H1 (cell line): ENCODE measurements at regions not wholly inside any gene's neighbourhood (a gene's known extent, or its start where the extent isn't known, plus 50 kb on each side); places are given as distances from the start of the nearest gene placed in this dataset.

Experiments used
- CTCF ChIA-PET: fragments of 300-600 bp; sonication (Branson Sonifier 250); formaldehyde crosslinking; loops from one replicate; lab custom pipeline; 2021; ENCODE audit not compliant: partially characterized antibody; lab: Charles Lee
- POLR2A ChIA-PET: fragments of 300-600 bp; sonication (Branson Sonifier 250); formaldehyde crosslinking; loops from one replicate; lab custom pipeline; 2021; ENCODE audit warnings: inconsistent platforms; ENCODE audit not compliant: partially characterized antibody; lab: Charles Lee
- DNase-seq, 2 experiments: peaks; one replicate each; pipeline versions ENCODE4 v3.0.0 to v3.0.0-alpha.2; 2010 to 2022; ENCODE audit warnings: low spot score in 2 of 2, low read depth in 1 of 2, mixed read lengths in 1 of 2
- FAIRE-seq: peaks from 2 replicates; lab custom pipeline; 2011; peaks lifted over from hg19 to GRCh38; lab: Jason Lieb, UNC
- H2AFZ ChIP-seq: 2 replicates; pipeline ENCODE4 v1.8.1; 2012; ENCODE audit warnings: low read length, inconsistent platforms
- H2AK5ac ChIP-seq: 2 replicates; pipeline ENCODE4 v1.6.1; 2013; ENCODE audit warnings: low read depth, low read length
- H2BK120ac ChIP-seq: replicated peaks from 2 replicates; pipeline ENCODE3; 2013; ENCODE audit warnings: low read depth, low read length, inconsistent platforms
- H2BK12ac ChIP-seq: 2 replicates; pipeline ENCODE4 v1.6.1; 2013; ENCODE audit warnings: low read depth, low read length
- H2BK15ac ChIP-seq: 2 replicates; pipeline ENCODE4 v1.6.1; 2013; ENCODE audit warnings: low read length
- H2BK20ac ChIP-seq: 2 replicates; pipeline ENCODE4 v1.6.1; 2013; ENCODE audit warnings: low read length
- H2BK5ac ChIP-seq: 2 replicates; pipeline ENCODE4 v1.6.1; 2013; ENCODE audit warnings: low read depth, low read length
- H3K14ac ChIP-seq: 2 replicates; pipeline ENCODE4 v1.6.1; 2013; ENCODE audit warnings: inconsistent platforms; ENCODE audit not compliant: insufficient read length
- H3K18ac ChIP-seq: 2 replicates; pipeline ENCODE4 v1.6.1; 2013; ENCODE audit warnings: low read length; ENCODE audit errors: extremely low read depth
- H3K23ac ChIP-seq: 2 replicates; pipeline ENCODE4 v1.6.1; 2013; ENCODE audit warnings: inconsistent platforms; ENCODE audit not compliant: insufficient read length
- H3K23me2 ChIP-seq: 2 replicates; pipeline ENCODE4 v1.6.1; 2013; ENCODE audit warnings: low read depth, low read length
- H3K27ac ChIP-seq: 2 replicates; pipeline ENCODE4 v1.6.1; 2011; ENCODE audit warnings: low read depth, low read length, inconsistent platforms
- H3K27me3 ChIP-seq, 4 experiments: replicated peaks in 1 of 4; 1 replicate in 1 of 4; 2 replicates in 3 of 4; pipeline versions ENCODE4 v1.6.1 to v1.8.1; 2011 to 2013; ENCODE audit warnings: low read length in 3 of 4, mild to moderate bottlenecking in 3 of 4, inconsistent platforms in 2 of 4, mixed read lengths in 2 of 4, moderate library complexity in 1 of 4; ENCODE audit not compliant: control insufficient read depth in 3 of 4, insufficient read depth in 3 of 4; ENCODE audit errors: extremely low read depth in 1 of 4
- H3K36me3 ChIP-seq, 4 experiments: 2 replicates each; pipeline versions ENCODE4 v1.6.1 to v1.8.1; 2011 to 2013; ENCODE audit warnings: mild to moderate bottlenecking in 4 of 4, low read length in 3 of 4, moderate library complexity in 2 of 4, control low read depth in 1 of 4, inconsistent platforms in 1 of 4; ENCODE audit not compliant: insufficient read depth in 4 of 4, control insufficient read depth in 2 of 4
- H3K4ac ChIP-seq: replicated peaks from 2 replicates; pipeline ENCODE3; 2013; ENCODE audit warnings: low read length, low read depth, mixed read lengths, inconsistent platforms; ENCODE audit not compliant: insufficient read length
- H3K4me1 ChIP-seq, 4 experiments: replicated peaks in 1 of 4; 1 replicate in 1 of 4; 2 replicates in 3 of 4; pipeline versions ENCODE4 v1.6.1 to v1.8.1; 2011 to 2013; ENCODE audit warnings: low read length in 3 of 4, inconsistent platforms in 2 of 4, mixed read lengths in 1 of 4; ENCODE audit not compliant: insufficient read depth in 4 of 4, control insufficient read depth in 3 of 4
- H3K4me2 ChIP-seq, 2 experiments: 2 replicates each; pipeline versions ENCODE4 v1.6.1 to v1.8.1; 2011 to 2013; ENCODE audit warnings: low read depth in 2 of 2, low read length in 2 of 2, control low read depth in 1 of 2, inconsistent platforms in 1 of 2, mild to moderate bottlenecking in 1 of 2; ENCODE audit not compliant: insufficient read depth in 1 of 2
- H3K4me3 ChIP-seq, 4 experiments: fragments of 200-600, 300-600 bp in 1 of 4; sonication (generic), shearing (Covaris generic), sonication (Bioruptor Twin) in 1 of 4; 2 replicates each; pipeline versions ENCODE4 v1.5.1 to v1.8.1; 2011 to 2016; ENCODE audit warnings: low read length in 4 of 4, low read depth in 3 of 4, control low read depth in 2 of 4, inconsistent platforms in 2 of 4, mild to moderate bottlenecking in 2 of 4, mixed read lengths in 1 of 4, moderate library complexity in 1 of 4; ENCODE audit not compliant: insufficient read depth in 2 of 4; ENCODE audit errors: extremely low read depth in 1 of 4
- H3K56ac ChIP-seq: replicated peaks from 2 replicates; pipeline ENCODE3; 2013; ENCODE audit warnings: low read depth, mild to moderate bottlenecking, mixed read lengths, low read length, inconsistent platforms; ENCODE audit not compliant: insufficient read length
- H3K79me1 ChIP-seq: 2 replicates; pipeline ENCODE4 v1.6.1; 2013; ENCODE audit warnings: low read depth, low read length, control low read depth
- H3K79me2 ChIP-seq, 2 experiments: 2 replicates each; pipeline versions ENCODE4 v1.6.1 to v1.8.1; 2012 to 2013; ENCODE audit warnings: low read length in 2 of 2, mild to moderate bottlenecking in 2 of 2, inconsistent platforms in 1 of 2; ENCODE audit not compliant: insufficient read depth in 2 of 2, control insufficient read depth in 1 of 2
- H3K9ac ChIP-seq, 4 experiments: replicated peaks in 1 of 4; 1 replicate in 1 of 4; 2 replicates in 3 of 4; pipeline versions ENCODE4 v1.6.1 to v1.8.1; 2011 to 2013; ENCODE audit warnings: low read depth in 3 of 4, low read length in 3 of 4, control low read depth in 2 of 4, mild to moderate bottlenecking in 2 of 4, moderate library complexity in 2 of 4, inconsistent platforms in 1 of 4; ENCODE audit errors: extremely low read depth in 1 of 4
- H3K9me3 ChIP-seq, 2 experiments: 2 replicates each; pipeline versions ENCODE4 v1.6.1 to v1.8.1; 2012 to 2013; ENCODE audit warnings: mild to moderate bottlenecking in 2 of 2, moderate library complexity in 2 of 2, control low read depth in 1 of 2, inconsistent platforms in 1 of 2, low read depth in 1 of 2, low read length in 1 of 2, mixed read lengths in 1 of 2; ENCODE audit not compliant: insufficient read depth in 2 of 2
- H4K20me1 ChIP-seq, 2 experiments: replicated peaks in 1 of 2; 2 replicates each; pipeline versions ENCODE3 to v1.8.1; 2011 to 2013; ENCODE audit warnings: inconsistent platforms in 2 of 2, low read length in 2 of 2, mild to moderate bottlenecking in 1 of 2; ENCODE audit not compliant: insufficient read depth in 2 of 2, control insufficient read depth in 1 of 2
- H4K5ac ChIP-seq: 2 replicates; pipeline ENCODE4 v1.6.1; 2013; ENCODE audit warnings: low read length, low read depth, mixed read lengths, inconsistent platforms; ENCODE audit not compliant: insufficient read length
- H4K8ac ChIP-seq: 2 replicates; pipeline ENCODE4 v1.8.0; 2013; ENCODE audit warnings: mild to moderate bottlenecking, moderate library complexity, low read length, inconsistent platforms; ENCODE audit not compliant: insufficient read depth; ENCODE audit errors: extremely low read depth
- H4K91ac ChIP-seq: replicated peaks from 2 replicates; pipeline ENCODE3; 2013; ENCODE audit warnings: low read length, mixed read lengths, inconsistent platforms; ENCODE audit not compliant: insufficient read length
- ASH2L ChIP-seq: fragments of 200-600, 300-600 bp; sonication (generic); IDR thresholded peaks from one replicate; pipeline ENCODE4 v1.7.1; 2017; ENCODE audit warnings: low read length
- BCL11A ChIP-seq, 2 experiments: IDR thresholded peaks; one replicate each; pipeline ENCODE4 v1.6.1; 2011; ENCODE audit warnings: low read depth in 2 of 2, low read length in 2 of 2, mild to moderate bottlenecking in 2 of 2
- CBX5 ChIP-seq: fragments of 300-800, 300-1000 bp; sonication (generic); IDR thresholded peaks from 2 replicates; pipeline ENCODE4 v1.7.1; 2016; ENCODE audit warnings: antibody characterized with exemption, low read length, low read depth
- EGR1 ChIP-seq: IDR thresholded peaks from 2 replicates; pipeline ENCODE4 v1.6.1; 2011; ENCODE audit warnings: low read depth, low read length, borderline replicate concordance
- EP300 ChIP-seq, 2 experiments: IDR thresholded peaks; 1 replicate in 1 of 2; 2 replicates in 1 of 2; pipeline ENCODE4 v1.6.1; 2011 to 2012; ENCODE audit warnings: low read depth in 2 of 2, low read length in 2 of 2, mild to moderate bottlenecking in 2 of 2, borderline replicate concordance in 1 of 2, inconsistent platforms in 1 of 2, moderate library complexity in 1 of 2
- EZH2 ChIP-seq: fragments of 200-600 bp; sonication (generic); IDR thresholded peaks from 2 replicates; pipeline ENCODE4 v1.7.1; 2012; ENCODE audit warnings: low read depth, mild to moderate bottlenecking, moderate library complexity, low read length, inconsistent platforms; ENCODE audit not compliant: severe bottlenecking
- GTF2F1 ChIP-seq: IDR thresholded peaks from 2 replicates; pipeline ENCODE4 v1.6.1; 2012; ENCODE audit warnings: low read depth, low read length, improper control_type of control experiment, borderline replicate concordance
- HDAC6 ChIP-seq: IDR thresholded peaks from one replicate; pipeline ENCODE4 v1.7.1; 2012; ENCODE audit warnings: low read depth, mild to moderate bottlenecking, inconsistent platforms, low read length, moderate library complexity
- KDM1A ChIP-seq: fragments of 200-600, 300-600 bp; sonication (generic); IDR thresholded peaks from 2 replicates; pipeline ENCODE4 v1.7.1; 2016; ENCODE audit warnings: mild to moderate bottlenecking, low read length, borderline replicate concordance
- POLR2AphosphoS5 ChIP-seq: IDR thresholded peaks from 2 replicates; pipeline ENCODE4 v1.6.1; 2011; ENCODE audit warnings: low read depth, low read length
- SIX5 ChIP-seq: IDR thresholded peaks from 2 replicates; pipeline ENCODE4 v1.6.1; 2011; ENCODE audit warnings: mild to moderate bottlenecking, low read depth, low read length
- TAF1 ChIP-seq: IDR thresholded peaks from 2 replicates; pipeline ENCODE4 v1.6.1; 2011; ENCODE audit warnings: mild to moderate bottlenecking, low read depth, low read length
- TBP ChIP-seq: IDR thresholded peaks from 2 replicates; pipeline ENCODE4 v1.6.1; 2011; ENCODE audit warnings: low read depth, low read length, improper control_type of control experiment
- WGBS, 2 experiments: shearing (Covaris generic) in 1 of 2; methylation state at CpG; one replicate each; pipeline versions ENCODE4 v1.1.6 to v1.1.7; 2013 to 2015; ENCODE audit warnings: low lambda C conversion rate in 2 of 2, mixed read lengths in 2 of 2, inconsistent platforms in 1 of 2, low coverage in 1 of 2, missing lambda C conversion rate in 1 of 2; ENCODE audit not compliant: insufficient replicate concordance in 2 of 2, insufficient coverage in 1 of 2, insufficient read length in 1 of 2; ENCODE audit errors: extremely low coverage in 1 of 2, missing lambda C conversion rate in 1 of 2; 5-methylcytosine and 5-hydroxymethylcytosine counted together

DNA sequence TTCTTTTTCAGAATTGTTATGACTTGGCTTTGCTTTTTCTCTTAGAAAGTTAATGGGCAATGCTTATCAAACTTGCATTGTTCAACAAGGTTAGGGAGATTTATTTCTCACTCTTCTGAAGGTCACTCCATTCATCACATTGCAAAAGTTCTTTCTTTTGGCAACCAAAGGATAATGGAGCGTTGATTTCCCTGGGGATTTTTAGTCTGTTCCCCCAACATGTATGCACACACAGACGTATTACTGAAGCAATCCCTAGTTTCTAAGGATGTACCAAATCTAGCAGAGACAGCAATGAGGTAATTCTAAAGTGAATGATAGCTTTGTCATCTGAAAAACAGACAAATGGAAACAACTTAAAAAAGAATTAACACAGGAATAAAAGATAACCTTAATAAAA, 349.1 kb downstream of the NYAP2 start:
- H3K27ac ChIP-seq, result no peak overlapping the region
- no peaks in the 10 kb centered on the region for H3K79me2 ChIP-seq
- FAIRE-seq, result no peak
- H3K4me2 ChIP-seq, result no peak overlapping the region
- CTCF ChIA-PET, result interaction anchor here (0.6 kb wide), 1 partner anchor 1971 kb away, joined by 3 read pairs; no protein-coding TSS in a partner anchor
- 95% methylated on average over 2 of the region's 2 CpGs; no CpG with 5 or more reads in 1 of the 2 experiments for WGBS, 2 experiments
- no peaks in the 10 kb centered on the region for H4K20me1 ChIP-seq
- peaks cover 0 to 4% of the 10 kb centered on the region in 2 experiments; a peak in 1 of 4 replicates for H3K9me3 ChIP-seq
- H3K9ac ChIP-seq, result no peak overlapping the region
- H3K56ac ChIP-seq, result no peak overlapping the region
- no peak overlapping the region for H3K23ac ChIP-seq
- no peak overlapping the region for H3K4me3 ChIP-seq
- no peak overlapping the region for H4K5ac ChIP-seq
- H3K18ac ChIP-seq, result no peak overlapping the region
- H2AK5ac ChIP-seq, result no peak overlapping the region
- H3K14ac ChIP-seq, result no peak overlapping the region
- H2BK12ac ChIP-seq, result no peak overlapping the region
- H2BK120ac ChIP-seq, result no peak overlapping the region
- no peak overlapping the region for H2BK5ac ChIP-seq
- no peaks in the 10 kb centered on the region for H3K36me3 ChIP-seq
- no peaks in the 10 kb centered on the region for H3K23me2 ChIP-seq
- H3K4me1 ChIP-seq, result no peaks in the 10 kb centered on the region
- POLR2A ChIA-PET, result no interaction called here
- H4K91ac ChIP-seq, result no peak overlapping the region
- H2AFZ ChIP-seq, result no peak overlapping the region
- H3K27me3 ChIP-seq, result no peaks in the 10 kb centered on the region
- H2BK20ac ChIP-seq, result no peak overlapping the region
- H3K4ac ChIP-seq, result no peak overlapping the region
- H4K8ac ChIP-seq, result no peak overlapping the region
- DNase-seq, result no peak
- H3K79me1 ChIP-seq, result no peaks in the 10 kb centered on the region
- no peak overlapping the region for H2BK15ac ChIP-seq
- TF ChIP-seq TAF1 (no peak), EGR1 (no peak), KDM1A (no peak), TBP (no peak), BCL11A (IDR thresholded peaks at IDR 0.05; ENCODE audit: low read depth in 2 of 2, low read length in 2 of 2) (no peak), ASH2L (no peak), POLR2AphosphoS5 (no peak), GTF2F1 (no peak), CBX5 (no peak), EZH2 (no peak), EP300 (IDR thresholded peaks at IDR 0.05; ENCODE audit: borderline replicate concordance in 1 of 2, low read depth in 2 of 2, low read length in 2 of 2) (no peak), HDAC6 (no peak), SIX5 (no peak)
